Activated CD4-positive, alpha-beta T cell treated with anti-CD3 and anti-CD28 coated beads, Interleukin-2, amount 50 U/mL, for 16 hours (primary cell): ENCODE measurements at regions not wholly inside any gene's neighbourhood (a gene's known extent, or its start where the extent isn't known, plus 50 kb on each side); places are given as distances from the start of the nearest gene placed in this dataset.
"Not testable (repeated sequence)": the region's sequence is repeated elsewhere in the genome, so short reads cannot be mapped to it uniquely, and the experiment has no call there.

Experiments used
- DNase-seq: peaks from one replicate; pipeline ENCODE4 v3.0.0-alpha.2; 2020

GRCh38 chr6:5836597-5836996 lies 170.1 kb downstream of the NRN1 start:
- not testable (repeated sequence) for DNase-seq

DNA sequence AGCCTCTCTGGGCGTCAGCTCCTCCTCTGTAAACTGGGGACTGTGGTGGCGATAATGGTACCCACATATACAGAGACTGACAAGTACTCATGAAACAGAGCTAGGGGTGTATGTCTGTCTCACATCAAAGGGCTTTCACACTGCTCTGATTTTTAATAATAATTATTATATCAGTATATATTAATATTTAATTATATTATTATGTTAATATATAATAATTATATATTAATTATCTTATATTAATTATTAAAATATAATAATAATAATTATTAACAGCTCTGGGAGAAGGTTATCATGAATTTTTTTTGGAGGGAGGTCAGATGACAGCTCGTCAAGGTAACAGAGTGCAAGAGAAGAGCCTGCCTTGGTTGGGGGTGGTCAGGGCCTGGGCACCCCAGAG lies 173.6 kb downstream of the NRN1 start:
- DNase-seq = no peak

DNA sequence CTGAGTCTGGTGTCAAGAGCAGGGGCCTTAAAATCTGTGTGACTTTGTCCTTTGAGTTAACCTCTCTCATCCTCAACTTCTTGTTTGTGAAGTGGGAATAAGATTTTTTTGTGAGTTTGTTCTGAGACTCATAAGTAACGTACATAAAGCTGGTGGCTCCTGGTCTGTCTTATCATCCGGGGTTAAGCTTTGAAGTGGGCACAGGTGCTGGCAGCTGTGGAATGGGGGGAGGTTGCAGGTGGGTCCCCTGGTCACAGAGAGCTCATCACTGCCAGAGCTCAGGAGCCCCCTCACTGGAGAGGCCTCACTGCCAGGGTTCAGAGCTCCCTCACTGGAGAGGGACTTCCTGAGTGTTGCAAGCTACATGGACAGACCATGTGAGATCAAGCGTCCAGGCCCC lies 174.1 kb downstream of the NRN1 start:
- DNase-seq = no peak

GRCh38 chr6:5831219-5831862 lies 175.4 kb downstream of the NRN1 start:
- DNase-seq = peak; percentile 71

DNA sequence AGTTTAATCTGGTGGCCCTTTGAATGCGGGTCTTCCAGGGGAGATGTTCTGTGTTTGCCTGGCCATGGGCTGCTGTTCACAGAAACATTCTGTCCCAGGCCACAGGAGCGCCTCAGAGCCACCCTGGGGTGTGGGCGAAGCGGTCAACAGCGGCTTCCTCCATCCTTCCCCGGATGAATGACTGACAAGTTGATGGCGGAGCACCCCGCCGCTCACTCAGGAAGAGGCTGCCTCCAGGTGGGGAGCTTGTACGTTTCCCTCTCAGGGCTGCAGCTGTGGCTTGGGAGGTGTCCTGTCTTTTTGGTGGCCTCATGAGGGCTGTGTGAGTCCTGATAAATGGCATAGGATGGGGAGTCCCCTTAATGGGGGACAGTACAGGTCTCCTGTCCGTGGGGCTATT lies 178.4 kb downstream of the NRN1 start:
- DNase-seq = no peak

GRCh38 chr6:5827056-5827904 lies 179.4 kb downstream of the NRN1 start:
- DNase-seq = no peak

DNA sequence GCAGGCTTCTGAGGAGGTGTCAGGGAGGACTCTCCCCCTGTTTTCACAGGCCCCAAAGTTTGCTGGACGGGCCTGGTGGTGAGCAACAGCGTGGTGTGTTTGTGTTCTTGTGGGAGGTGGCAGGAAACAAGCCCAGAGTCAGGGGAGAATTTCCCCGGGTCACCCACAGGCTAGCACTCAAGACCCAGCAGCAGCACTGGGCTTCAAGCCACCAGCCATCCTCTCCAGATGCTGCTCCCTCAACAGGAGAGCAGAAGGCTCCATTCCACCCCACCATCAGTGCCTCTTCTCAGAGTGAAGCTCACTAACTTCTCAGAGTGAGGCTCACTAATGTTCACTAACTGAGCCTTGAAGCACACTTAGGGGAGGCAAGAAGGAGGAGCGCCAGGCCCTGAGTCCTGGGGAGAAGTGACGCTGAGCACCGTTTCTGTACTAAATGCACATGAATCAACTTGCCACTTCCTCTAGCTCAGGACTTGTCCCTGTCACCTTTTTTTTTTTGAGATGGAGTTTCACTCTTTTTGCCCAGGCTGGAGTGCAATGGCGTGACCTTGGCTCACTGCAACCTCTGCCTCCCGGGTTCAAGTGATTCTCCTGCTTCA lies 182.2 kb downstream of the NRN1 start:
- DNase-seq = not testable (repeated sequence)
